ENCODE measurements at regions not wholly inside any gene's neighbourhood (a gene's known extent, or its start where the extent isn't known, plus 50 kb on each side); places are given as distances from the start of the nearest gene placed in this dataset.
"Not testable (repeated sequence)": the region's sequence is repeated elsewhere in the genome, so short reads cannot be mapped to it uniquely, and the experiment has no call there.

GRCh38 chr14:86442135-86442534 is 912.2 kb downstream of the FLRT2 start:
- no peak for DNase-seq

- no peak for DNase-seq
These were observed 900.9 kb downstream of the FLRT2 start for GRCh38 chr14:86430853-86431252.

DNA sequence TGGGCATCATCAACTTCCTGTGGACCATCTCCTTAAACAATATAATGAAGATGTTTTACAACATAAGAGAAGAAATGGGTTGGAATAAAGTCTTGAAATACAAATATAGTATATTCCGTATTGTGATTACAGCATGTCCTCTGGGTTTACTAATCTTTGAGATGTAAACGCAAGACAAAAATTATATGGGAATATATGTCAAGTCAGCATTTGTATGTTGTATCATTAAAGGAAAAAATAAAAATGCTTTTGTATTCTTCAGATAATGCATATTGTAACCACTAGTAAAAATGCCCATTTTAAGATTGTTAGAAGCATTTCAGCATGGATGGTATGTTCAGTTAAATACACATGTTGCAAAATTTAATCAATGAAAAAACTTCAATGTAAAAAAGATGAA is 893.3 kb downstream of the FLRT2 start:
- DNase-seq, result no peak

GRCh38 chr14:86420131-86420530 is 890.2 kb downstream of the FLRT2 start:
- DNase-seq, result no peak

DNA sequence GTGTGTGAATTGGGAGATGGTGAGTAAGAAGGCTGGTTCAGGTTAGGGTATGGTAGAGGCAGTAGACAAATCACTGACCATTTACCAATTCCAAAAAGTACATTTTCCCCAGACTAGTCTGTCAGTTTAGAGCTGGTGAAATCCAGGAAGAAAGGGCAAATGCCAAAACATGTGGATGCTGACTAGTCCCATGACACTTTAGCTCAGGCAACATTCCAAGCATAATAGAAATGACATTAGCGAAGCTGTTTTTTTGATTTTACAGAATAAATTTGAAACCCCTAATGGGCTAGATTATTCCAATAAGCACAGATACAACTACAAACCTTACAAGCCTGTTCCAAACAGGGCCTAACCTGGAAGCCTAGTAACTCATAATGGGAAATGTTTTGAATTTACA is 884.2 kb downstream of the FLRT2 start:
- no peak for DNase-seq

DNA sequence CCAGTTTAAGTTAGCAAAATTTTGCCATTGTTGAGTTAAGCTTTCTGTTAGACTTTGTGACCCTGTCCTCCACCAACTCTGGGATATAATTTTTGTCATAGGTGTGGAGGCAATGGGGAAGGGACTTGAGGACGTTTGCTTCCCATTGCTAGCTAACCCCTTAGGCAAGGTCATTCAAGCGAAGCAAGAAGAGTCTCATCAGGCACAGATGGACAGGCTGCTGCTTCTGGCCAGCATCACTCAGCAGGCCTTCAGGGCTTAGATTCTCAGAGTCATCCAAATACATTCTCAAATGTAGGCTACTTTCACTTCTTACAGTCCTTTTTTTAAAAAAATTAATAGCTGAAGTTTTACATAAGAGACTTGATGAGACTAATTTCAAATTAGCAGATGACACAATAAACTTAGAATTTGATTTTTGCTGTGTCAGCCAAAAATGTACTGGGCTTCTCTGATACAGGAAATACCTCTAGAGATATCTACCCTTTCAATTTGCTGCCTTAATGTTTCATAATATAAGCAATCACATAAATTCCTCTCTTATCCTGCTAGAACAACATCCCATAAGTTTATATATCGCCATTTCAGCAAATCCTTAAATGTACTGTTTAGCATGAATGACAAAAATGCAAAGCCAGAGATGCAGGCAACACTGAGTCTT is 875.2 kb downstream of the FLRT2 start:
- DNase-seq, result no peak

GRCh38 chr14:86404425-86404824 is 874.5 kb downstream of the FLRT2 start:
- no peak for DNase-seq

GRCh38 chr14:86402545-86402944 is 872.6 kb downstream of the FLRT2 start:
- DNase-seq, result no peak

DNA sequence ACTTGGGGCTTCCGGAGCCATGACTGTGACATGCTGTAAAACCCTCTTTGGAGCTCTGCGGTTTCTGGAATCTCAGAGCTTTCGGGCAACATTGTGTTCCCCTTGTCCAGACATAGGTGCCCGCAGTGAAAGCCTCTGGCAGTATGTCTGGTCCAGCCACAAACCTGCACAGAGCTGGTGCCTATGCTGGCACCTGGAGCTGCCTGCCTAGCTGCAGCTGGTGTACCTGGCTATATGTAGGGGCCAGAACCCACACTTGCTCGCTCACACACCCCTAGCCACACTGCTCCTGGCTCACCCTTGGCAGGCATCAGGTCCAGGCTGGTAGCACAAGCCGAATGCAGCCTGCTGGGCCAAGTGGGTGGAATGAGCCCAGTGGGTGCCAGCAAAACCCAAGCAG is 861.1 kb downstream of the FLRT2 start:
- no peak for DNase-seq

- no peak for DNase-seq
These were observed 858.3 kb downstream of the FLRT2 start for GRCh38 chr14:86388216-86388615.

DNA sequence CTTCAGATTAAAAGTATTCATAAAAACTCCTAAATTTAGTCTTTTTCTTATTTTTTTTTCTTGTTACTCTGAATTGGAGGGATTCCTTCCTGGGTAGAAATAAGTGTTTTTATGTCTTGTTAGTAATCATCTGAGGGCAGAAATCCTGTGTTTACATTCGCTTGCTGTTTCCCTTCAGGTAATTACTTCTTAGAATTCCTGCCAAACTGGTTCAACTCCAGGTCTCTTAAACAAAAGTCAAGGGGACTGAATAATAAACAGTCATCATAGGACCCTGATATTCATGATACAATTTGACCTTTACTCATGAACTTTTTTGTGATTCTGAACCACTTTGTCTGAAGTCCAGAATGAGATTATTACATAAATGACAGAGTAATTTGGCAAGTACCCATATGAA is 843.9 kb downstream of the FLRT2 start:
- no peak for DNase-seq

DNA sequence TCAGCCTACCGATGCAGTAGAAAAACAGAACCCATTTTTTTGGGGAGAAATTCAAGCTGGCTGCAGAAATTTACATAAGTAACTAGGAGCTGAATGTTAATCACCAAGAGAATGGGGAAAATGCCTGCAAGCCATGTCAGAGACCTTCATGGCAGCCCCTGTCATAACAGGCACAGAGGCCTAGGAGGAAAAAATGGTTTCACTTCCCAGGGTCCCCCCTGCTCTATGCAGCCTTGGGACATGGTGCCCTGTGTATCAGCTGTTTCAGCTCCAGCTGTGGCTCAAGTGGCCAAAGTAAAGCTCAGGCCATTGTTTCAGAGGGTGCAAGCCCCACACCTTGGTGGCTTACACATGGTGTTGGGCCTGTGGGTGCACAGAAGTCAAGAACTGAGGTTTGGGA is 842.5 kb downstream of the FLRT2 start:
- no peak for DNase-seq

DNA sequence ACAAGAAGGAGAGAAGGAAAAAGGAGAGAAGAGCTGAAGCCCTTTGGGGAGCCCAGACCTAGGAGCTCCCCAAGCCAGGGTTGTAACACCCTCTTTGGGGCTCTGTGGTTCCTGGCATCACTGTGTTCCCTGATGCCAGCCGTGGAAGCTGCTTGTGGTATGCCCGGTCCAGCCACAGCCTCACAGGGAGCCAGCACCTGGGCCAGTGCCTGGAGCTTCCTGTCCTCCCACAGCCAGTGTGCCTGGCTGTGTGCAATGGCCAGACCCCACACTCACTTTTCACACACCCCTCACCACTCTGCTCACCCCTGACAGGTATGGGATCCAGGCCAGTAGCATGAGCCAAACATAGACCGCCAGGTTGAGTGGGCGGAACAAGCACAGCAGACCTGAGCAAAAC is 834.7 kb downstream of the FLRT2 start:
- DNase-seq, result no peak

- DNase-seq, result no peak
These were observed 833.6 kb downstream of the FLRT2 start for GRCh38 chr14:86363576-86363975.

- no peak for DNase-seq
These were observed 833.1 kb downstream of the FLRT2 start for GRCh38 chr14:86363047-86363446.

DNA sequence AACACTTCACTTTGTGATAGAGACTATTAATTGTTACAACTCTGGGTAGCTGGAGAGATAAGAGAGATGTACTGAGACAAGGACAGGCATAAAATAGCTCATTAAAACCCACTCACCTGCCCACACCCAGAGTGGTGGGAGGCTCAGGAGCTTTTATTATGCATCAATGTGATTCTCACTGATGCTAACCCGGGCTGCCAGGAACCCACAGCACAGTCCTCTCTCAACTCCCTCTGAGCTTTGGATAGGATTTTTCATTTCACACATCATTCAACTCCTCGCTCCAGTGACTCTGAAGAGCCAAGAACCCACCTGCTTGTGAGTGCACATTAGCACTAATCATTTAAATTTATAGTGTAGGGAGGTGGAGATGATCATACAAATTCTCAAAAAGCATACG is 827.9 kb downstream of the FLRT2 start:
- DNase-seq, result peak; percentile 92 to 94

DNA sequence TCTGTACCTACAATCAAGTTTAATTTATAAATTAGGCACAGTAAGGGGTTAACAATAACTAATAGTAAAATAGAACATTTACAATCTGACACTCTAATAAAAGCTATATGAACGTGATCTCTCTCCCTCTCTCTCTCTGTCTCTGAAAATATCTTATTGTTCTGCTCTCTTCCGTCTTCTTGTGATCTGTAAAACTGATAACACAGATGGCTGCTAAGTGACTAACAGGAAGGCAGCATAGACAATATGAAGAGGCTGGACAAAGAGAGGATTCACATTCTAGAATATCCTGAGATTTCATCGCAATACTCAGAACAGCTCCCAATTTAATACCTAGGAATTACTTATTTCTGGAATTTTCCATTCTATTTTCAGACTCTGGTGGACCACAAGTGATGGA is 827.2 kb downstream of the FLRT2 start:
- no peak for DNase-seq

GRCh38 chr14:86346818-86347384 is 817.0 kb downstream of the FLRT2 start:
- DNase-seq, result no peak

GRCh38 chr14:86334355-86334754 is 804.4 kb downstream of the FLRT2 start:
- DNase-seq, result no peak

DNA sequence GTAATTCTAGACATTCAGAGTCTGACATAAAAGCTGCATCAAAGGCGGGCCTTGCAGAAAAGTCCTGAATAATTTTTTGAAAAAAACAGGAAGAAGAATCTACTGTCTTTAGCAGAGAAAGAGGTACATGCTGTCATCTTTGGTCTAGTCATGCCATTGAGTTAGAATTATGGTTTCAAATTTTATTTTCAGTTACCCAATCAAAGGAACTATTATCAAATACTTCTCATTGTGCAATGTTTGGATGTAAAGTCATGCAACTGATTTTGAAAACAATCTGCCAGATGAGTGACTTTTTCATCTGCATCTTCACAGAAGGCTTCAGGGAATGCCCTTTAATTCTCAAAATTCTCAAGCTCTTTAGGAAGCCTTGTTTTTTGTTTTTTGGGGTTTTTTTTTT is 803.5 kb downstream of the FLRT2 start:
- no peak for DNase-seq

DNA sequence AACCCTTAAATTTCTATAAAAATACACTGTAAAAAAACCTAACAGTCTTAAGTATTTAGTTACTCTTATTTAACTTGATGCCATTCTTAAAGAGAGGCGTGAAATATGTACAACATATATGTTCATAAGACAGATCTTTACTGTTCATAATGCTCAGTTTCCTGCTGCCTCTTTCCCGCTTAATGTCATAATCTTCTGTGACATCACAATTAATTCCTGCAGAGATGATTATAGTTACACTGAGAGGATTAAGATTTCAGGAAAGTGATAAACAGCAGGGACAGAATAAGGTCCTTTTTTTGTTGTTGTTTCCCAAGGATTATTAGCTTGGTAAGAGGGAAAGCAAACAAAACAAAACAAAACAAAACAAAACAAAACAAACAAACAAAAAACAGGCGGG is 801.4 kb downstream of the FLRT2 start:
- DNase-seq, result no peak

- no peak for DNase-seq
These were observed 791.2 kb downstream of the FLRT2 start for GRCh38 chr14:86321151-86321550.

DNA sequence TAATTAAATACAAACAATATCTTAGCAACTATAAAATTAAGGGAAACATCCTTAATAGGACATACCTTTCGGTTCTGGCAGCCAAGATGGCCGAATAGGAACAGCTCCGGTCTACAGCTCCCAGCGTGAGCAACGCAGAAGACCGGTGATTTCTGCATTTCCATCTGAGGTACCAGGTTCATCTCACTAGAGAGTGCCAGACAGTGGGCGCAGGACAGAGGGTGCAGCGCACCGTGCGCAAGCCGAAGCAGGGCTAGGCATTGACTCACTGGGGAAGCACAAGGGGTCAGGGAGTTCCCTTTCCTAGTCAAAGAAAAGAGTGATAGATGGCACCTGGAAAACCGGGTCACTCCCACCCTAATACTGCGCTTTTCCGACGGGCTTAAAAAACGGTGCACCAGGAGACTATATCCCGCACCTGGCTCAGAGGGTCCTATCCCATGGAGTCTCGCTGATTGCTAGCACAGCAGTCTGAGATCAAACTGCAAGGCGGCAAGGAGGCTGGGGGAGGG is 782.3 kb downstream of the FLRT2 start:
- not testable (repeated sequence) for DNase-seq

- DNase-seq, result no peak
These were observed 781.2 kb downstream of the FLRT2 start for GRCh38 chr14:86311151-86311550.

- DNase-seq, result no peak
These were observed 780.7 kb downstream of the FLRT2 start for GRCh38 chr14:86310611-86311010.

Measured in NCI-H187 (cell line).